HG03103 (cell line): ENCODE measurements at regions not wholly inside any gene's neighbourhood (a gene's known extent, or its start where the extent isn't known, plus 50 kb on each side); places are given as distances from the start of the nearest gene placed in this dataset.
"Not testable (repeated sequence)": the region's sequence is repeated elsewhere in the genome, so short reads cannot be mapped to it uniquely, and the experiment has no call there.

Experiments
- ATAC-seq: cut with Tn5 transposase; IDR thresholded peaks from one replicate; pipeline ENCODE4 v1.9.1; 2021; ENCODE audit warnings: low read depth; ENCODE audit not compliant: unreplicated experiment

DNA sequence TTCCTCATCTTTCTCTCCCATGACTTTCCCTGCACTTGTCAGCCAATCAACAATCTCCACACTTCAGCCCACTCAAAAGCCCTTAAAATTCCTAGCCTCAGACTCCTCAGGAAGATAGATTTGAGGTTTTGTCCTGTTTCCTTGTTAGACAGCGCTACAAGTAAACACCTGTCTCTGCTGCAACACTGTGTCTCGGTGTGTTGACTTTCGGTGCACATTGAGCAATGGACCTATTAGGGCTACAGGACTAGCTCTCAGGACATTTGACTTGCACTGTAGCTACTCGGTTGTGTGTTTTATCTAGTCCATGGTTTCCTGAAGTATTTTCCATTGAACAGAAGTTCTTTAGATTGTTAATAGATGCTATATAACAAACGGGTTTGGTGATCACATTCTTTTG, 140.9 kb upstream of the XPO1 start:
- ATAC-seq = no peak

DNA sequence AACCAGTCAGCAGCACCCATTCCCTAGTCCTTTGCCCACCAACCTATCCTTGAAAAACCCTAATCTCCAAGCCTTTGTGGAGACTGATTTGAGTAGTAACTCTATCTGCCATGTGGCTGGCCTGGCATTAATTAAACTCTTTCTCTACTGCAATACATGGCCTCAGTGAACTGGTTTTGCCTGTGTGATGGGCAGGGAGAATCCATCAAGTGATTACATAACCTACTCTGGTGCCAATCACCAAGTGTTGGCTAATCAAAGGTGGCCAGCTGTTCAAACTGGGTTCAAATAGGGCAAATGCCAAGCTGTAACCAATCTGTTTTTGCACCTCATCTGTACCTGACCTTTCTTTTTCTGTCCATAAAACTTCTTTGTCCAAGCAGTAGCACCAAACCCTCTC, 139.8 kb upstream of the XPO1 start:
- no peak for ATAC-seq

DNA sequence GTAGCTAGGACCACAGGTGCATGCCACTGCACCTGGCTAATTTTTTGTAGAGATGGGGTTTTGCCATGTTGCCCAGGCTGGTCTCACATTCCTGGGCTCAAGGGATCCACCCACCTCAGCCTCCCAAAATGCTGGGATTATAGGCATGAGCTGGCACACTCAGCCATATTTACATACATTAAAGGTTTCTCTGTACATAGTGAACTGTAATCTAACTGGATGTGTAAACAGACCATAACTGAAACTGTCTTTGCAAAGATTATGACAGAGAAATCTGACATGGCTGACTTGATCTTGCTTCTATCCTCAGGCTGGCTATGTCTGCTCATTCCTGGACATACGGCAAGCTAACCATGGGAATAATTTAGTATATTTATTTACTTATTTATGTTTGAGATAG, 139.2 kb upstream of the XPO1 start:
- no peak for ATAC-seq

DNA sequence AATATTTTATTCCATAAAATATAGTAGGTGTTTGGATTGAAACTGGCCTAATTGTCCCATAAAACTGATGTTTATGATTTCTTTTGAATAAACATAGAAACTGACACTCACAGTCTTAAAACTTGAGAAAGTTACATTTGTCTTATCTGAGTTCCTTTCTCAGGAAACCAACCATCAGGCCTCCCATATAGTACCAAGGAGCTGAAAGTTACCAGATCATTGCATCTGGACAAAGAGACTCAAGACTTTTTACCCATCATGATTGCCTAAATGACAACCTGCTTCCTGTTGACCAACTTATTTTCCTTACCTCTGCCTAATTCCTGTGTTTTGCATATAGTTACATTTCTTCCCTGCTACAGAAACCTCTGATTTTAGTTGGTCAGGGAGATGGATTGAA, 137.0 kb upstream of the XPO1 start:
- ATAC-seq = no peak

DNA sequence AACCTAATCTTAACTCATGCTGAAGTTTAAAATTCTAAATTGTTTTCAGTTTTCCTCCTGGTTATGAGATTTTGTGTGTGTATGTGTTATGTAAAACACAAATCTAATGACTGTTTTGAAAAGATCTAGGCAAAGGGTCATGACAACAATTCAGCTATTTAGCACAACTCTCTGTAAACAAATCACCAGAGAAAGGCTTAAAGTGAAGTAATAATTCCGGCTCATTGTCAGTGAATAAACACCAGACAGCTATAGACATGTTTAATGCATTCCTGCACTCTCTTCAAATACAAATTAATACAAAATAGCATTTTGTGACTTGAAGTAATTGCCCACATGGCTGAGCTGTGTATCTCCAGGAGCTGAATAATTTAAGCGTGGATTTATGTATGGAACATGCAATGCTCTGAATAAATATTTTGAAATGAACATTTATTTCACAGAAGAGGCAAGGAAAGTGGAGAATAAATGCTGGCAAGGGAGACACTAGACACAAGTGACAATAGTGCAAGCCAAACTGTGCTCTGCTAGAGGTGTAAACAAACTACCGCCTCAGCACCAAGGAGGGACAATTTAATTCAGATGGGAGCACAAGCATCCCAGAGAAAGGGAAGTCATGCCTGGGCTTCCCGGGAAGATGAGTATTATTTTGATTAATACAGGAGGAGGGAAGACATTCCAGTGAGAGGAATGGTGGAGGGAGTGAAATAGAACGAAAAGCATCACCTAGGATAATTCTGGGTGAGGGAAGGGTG, 133.6 kb upstream of the XPO1 start:
- ATAC-seq = no peak

DNA sequence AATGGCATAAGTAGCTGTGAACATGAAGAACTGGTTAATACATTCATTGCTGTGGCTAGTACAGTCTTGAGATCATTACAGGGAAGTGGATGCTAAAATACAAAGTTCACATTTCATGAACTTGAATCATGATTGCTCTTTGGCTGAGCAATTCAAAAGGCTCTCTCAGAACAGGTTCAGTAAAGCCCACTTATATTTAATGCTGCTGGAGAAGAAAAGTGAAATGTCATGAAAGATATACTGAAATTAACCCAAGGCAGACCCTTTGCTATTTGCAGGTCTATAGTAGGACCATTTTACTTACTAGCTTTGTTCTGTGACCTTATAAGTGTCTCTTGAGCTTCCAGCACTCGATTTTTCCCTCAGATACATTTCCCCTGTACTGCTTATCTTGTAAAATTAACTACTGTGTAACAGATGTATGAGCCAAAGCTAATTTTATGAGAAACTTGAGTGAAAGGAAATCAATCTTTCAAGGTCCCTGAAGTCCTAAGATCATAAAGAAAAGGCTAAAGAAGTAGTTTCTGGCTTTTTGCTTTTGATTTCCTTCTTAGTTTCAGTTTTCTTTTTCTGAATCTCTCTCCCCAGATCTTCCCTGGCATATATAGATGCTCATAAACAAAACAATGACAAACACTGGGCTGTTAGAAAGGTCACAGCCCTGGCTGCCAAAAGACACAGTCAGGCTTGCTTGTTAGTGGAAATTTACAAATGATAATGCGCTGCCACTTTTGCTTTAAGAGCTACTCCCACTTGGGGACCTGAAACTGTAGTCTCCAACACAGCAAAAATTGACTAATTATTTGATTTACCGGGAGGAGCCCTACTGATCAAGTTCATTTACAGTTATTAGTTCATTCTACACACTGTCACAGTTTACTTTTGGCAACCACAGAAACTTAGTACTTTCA, 132.7 kb upstream of the XPO1 start:
- ATAC-seq = no peak

DNA sequence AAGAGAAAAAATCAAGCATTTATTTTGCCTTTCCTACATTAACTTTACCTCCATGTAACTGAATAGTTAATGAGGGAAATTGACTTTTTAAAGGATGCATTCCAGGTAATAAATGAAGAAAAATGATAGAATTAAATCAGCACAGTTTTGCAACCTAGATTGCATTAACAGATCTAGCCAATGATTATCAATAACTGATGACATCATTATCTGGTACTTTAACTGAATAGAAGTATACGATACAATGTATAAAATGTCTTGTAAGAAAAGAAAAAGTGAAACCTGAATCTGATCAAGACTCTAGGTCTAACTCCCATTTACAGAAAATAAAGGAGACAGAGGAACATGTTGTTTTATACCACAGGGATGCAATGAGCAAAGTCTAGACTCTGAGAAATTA, 126.0 kb upstream of the XPO1 start:
- ATAC-seq = no peak

DNA sequence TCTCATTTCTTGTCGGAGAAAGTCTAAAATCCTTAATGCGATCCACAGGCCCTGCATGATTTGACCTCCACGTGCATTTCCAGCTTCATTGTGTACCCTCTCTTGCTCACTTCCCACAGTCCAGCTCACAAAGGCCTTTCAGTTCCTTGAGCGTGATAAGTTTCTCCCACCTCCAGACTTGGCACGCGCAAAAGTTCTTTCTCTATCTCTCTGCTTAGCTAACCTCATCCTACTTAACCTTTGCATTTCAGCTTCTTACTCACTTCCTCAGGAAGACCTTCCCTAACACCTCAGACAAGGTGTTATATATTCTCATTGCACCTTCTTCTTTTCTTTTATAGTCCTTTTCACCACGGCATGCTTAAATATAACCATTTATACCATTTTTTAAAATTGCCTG, 124.8 kb upstream of the XPO1 start:
- no peak for ATAC-seq

DNA sequence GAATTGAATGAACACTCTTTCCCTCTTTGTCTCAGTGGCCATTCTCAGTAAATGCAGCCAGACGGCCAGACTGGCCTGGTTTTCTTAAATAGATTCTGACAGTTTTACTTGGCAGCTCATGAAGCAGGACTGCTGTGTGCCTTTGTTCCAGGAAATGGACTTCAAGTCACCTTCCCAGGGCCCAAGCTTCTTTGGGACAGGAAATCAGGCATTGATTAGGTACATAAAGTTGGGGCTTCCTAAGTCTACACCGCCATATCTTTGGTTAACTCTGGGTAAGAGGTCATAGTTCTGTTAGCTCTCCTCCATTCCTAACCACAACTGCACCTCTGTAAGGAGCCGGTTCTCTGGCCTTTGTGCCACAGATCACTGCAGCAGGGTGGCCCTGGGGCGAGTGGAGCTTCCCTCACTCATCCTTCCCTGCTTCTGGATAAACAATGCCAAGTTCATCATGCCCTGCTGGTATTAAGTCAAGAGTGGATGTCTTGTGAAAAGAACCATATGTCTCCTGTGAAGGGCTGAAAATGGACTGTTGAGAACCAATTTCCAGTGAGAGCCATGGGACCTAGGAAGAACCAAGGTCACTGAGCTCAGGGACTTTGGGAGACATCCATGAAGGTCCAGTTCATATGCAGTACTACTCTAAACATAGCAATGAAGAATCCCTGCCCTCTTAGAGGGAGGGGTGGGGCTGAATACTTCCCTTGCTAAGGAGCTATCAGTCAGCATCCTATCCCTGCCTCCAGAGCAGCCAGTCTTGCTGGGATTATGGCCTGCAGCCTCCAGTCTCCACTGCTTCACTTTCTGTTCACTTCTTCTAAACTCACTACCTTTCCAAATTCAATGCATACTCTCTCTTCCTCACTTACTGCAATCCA, 122.6 kb upstream of the XPO1 start:
- no peak for ATAC-seq

DNA sequence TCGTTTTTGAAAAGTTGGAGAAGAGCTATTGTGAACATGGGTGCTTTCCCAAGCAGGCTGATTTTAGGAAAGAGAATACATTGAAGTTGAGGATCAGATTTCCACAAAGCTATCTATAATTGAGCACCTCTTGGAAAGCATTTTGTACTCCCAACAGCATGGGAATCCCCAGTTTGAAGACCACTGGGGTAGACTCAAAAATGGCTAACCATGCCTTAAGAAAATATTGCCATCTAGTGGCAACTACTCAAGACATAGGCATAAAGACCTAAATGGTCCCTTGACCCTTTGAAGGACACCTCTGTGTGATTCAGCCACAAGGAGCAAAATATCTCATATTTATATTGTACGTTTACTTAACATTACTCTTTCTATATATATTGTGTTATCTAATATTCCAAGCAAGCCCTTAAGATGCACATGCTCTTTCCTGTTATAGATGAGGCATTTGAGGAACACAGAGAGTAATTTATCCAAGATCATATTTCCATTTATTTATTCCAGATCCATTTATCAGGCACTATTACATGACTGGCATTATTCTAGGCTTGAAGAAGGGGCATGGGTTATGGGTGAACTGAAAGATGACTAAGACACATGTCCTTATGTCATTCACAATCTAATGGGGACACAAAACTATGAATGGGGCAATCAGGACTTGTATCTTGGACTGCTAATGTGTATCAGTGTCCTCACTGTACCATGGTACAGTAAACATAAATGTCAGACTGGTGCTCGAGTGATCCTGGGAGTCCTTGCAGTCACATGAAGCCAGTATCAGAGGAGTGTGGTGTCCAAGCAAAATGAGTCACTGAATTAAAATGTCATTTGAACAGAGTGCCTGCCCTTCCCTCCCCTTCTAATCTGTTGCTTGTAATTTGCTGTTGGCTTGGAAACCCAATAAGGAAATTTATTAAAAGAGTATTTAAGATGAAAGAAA, 121.0 kb upstream of the XPO1 start:
- no peak for ATAC-seq

DNA sequence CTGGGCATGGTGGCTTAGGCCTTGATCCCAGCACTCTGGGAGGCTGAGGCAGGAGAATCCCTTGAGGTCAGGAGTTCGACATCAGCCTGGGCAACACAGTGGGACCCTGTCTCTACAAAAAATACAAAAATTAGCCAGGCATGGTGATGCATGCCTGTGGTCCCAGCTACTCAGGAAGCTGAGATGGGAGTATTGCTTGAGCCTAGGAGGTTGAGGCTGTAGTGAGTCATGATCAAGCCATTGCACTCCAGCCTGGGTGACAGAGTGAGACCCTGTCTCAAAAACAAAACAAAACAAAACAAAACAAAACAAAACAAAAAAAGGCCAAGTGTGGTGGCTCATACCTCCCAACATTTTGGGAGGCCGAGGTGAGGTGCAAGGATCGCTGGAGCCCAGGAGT, 111.8 kb upstream of the XPO1 start:
- ATAC-seq = not testable (repeated sequence)

DNA sequence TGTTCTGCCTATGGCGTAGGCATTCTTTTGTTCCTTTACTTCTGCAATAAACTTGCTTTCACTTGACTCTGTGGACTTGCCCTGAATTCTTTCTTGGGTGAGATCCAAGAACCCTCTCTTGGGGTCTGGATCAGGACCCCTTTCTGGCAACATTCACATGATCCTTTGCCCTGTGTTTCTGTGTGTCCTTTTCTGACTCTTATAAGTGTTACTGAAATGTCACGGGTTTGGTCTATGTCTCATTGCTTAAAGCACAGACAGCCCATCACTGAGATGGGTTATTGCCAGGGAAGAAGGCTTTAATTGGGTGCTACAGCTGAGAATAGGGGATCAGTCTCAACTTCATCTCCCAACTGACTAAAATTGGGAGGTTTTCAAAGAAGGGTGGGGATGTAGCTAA, 110.9 kb upstream of the XPO1 start:
- ATAC-seq = no peak

DNA sequence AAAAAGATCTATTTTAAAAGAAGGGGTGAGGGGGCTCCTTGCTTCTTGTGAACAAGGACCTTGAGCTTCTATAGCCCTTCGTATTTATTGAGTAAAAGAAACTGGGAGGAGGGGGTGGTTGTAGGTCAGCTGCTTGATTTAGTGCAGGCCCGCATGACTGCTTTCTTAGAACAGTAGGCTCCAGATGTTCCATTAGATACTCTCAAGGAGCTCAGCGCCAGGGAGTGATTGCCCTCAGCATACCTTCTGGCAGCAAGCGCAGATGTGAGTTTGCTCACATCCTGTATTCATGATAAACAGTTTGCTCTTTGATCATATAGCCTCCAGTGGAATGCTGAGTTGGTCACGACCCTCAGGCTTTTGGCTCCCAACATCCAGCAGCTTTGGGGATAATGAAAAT, 108.9 kb upstream of the XPO1 start:
- no peak for ATAC-seq

DNA sequence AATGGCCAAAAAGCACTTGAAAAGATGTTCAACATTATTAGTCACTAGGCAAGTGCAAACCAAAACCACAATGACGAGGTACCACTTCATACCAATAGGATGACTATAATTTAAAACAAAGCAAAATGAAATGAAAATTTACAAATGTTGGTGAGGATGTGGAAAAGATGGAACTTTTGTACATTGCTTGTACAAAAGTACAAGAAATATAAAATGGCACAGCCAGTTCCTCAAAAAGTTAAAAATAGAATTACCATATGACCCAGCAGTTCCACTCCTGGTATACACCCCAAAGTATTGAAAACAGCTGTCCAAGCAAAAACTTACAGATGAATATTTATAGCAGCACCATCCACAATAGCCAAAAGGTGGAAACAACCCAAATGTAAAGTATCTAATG, 107.8 kb upstream of the XPO1 start:
- no peak for ATAC-seq

DNA sequence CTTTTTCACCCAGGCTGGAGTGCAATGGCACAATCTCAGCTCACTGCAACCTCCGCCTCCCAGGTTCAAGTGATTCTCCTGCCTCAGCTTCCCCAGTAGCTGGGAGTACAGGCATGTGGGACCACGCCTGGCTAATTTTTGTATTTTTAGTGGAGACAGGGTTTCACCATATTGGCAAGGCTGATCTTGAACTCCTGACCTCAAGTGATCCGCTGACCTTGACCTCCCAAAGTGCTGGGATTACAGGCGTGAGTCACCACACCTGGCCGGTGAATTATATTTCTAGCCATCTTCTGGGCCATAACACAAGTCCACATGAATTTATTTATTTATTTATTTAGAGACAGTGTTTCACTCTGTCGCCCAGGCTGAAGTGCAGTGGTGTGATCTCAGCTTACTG, 105.0 kb upstream of the XPO1 start:
- ATAC-seq = not testable (repeated sequence)

DNA sequence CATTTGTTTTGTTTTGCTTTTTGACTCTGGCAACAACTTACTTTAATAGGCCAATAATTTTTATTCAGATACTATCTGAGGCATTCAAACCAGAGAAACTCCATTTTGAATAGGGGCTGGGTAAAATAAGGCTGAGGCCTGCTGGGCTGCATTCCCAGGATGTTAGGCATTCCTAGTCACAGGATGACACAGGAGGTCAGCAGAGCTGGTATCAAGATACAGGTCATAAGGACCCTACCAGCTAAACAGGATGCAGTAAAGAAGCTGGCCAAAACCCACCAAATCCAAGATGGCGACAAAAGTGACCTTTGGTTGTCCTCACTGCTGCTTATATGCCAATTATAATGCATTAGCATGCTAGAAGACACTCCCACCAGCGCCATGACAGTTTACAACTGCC, 102.2 kb upstream of the XPO1 start:
- ATAC-seq = no peak

DNA sequence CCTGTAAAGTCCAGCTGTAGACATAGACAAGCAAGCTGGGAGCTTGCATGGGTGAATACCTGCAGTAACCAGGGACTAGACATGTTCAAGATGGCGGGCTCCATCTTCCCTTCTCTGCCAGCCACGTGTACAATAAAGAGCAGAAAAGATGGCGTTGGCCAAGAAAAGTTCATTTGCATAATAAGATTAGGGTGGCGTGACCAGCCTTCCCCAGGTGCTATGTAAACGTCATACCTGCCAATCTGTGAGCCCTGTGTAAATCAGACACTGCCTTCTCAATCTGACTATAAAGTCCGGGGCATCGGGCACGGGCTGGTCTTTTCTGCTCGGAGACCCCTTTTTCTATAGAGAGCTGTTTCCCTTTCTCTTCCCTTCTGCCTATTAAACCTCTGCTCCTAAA, 101.6 kb upstream of the XPO1 start:
- no peak for ATAC-seq

DNA sequence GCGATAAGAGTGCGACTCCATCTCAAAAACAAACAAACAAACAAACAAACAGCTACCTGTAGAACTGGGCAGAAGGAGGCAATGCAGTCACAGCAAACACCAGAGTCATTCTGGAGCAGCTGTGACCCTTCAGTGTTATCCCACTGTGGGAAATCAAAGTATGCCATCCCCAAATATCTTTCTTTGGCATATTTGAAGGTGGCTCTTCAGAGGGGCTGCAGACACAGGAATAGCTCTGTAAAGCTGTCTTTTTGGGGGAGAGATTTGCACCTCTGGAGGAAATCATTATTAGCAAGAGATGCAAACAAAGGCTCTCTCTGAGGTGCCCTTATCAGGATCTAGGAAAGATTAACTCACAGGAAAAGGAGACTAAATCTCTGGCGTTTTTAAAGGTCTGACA, 98.5 kb upstream of the XPO1 start:
- no peak for ATAC-seq

DNA sequence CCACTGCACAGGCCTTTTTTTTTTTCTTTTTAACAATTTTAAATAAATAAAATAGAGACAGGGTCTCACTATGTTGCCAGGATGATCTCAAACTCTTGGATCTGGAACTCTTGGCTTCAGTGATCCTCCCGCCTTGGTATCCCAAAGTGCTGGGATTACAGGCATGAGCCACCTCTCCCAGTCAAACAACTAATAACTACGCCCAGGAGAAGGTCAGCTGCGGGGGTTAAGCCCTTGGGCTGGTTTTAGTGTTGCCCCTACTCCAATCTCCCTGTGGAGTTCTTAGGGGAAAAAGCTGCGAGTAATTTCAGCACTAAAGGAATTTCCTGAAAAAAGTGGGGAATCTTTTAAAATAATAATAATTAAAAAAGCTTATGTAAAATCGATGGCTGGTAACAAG, 96.4 kb upstream of the XPO1 start:
- ATAC-seq = no peak

DNA sequence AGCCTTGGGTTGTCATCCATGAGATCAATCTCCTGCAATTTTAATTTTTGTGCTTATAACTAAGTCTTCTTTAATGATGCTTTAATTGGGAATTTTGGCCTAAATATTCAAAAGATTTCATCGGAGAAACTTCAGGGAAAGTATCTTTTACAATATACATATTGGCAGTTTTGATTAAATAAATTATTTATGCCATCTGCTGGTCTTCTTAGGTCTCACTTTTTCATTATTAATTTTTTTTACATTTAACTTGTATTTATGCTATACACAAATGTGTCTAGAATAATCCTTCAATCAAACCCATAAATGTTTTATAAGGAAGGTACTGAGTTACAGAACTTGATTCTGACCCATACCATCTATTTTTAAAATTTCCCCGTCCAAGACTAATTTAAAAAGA, 95.1 kb upstream of the XPO1 start:
- ATAC-seq = no peak
